T-cell (primary cell): ENCODE measurements at regions not wholly inside any gene's neighbourhood (a gene's known extent, or its start where the extent isn't known, plus 50 kb on each side); places are given as distances from the start of the nearest gene placed in this dataset.
"Not testable (repeated sequence)": the region's sequence is repeated elsewhere in the genome, so short reads cannot be mapped to it uniquely, and the experiment has no call there.

Experiments used
- ATAC-seq, 4 experiments: fragments of 200-7000 bp in 3 of 4; fragments of 150-1000 bp in 1 of 4; cut with Tn5 transposase; replicated peaks in 1 of 4; 1 replicate in 3 of 4; 2 replicates in 1 of 4; pipeline ENCODE4 v1.10.0; 2021; ENCODE audit warnings: moderate library complexity in 3 of 4, mild to moderate bottlenecking in 2 of 4, moderate number of reproducible peaks in 1 of 4
- CTCF ChIA-PET, 2 donors: fragments of 300-600 bp; sonication (Branson Sonifier 250); formaldehyde crosslinking; loops; one replicate each; lab custom pipeline; 2022; ENCODE audit warnings: antibody characterized with exemption in 2 of 2; lab: Charles Lee
- POLR2A ChIA-PET, 2 donors: fragments of 300-600 bp; sonication (Branson Sonifier 250); formaldehyde crosslinking; loops; one replicate each; lab custom pipeline; 2022; ENCODE audit warnings: antibody characterized with exemption in 2 of 2; lab: Charles Lee
- DNase-seq, 35 experiments: peaks; one replicate each; pipeline versions ENCODE4 v3.0.0 to v3.0.0-alpha.2; 2013 to 2023
- H3K27ac ChIP-seq: one replicate; pipeline ENCODE4 v1.5.1; 2013; ENCODE audit warnings: low read length
- H3K27me3 ChIP-seq, 2 experiments: replicated peaks in 1 of 2; 1 replicate in 1 of 2; 2 replicates in 1 of 2; pipeline versions ENCODE4 v1.6.1 to v1.7.0; 2013; ENCODE audit warnings: low read length in 1 of 2, mixed read lengths in 1 of 2; ENCODE audit not compliant: control insufficient read depth in 2 of 2, insufficient read depth in 2 of 2; ENCODE audit errors: extremely low read depth in 1 of 2
- H3K36me3 ChIP-seq, 2 donors: 1 replicate in 1 of 2; 2 replicates in 1 of 2; pipeline versions ENCODE4 v1.6.1 to v1.7.0; 2013; ENCODE audit warnings: low read length in 1 of 2; ENCODE audit not compliant: control insufficient read depth in 2 of 2, insufficient read depth in 1 of 2; ENCODE audit errors: extremely low read depth in 1 of 2
- H3K4me1 ChIP-seq, 2 experiments: 1 replicate in 1 of 2; 2 replicates in 1 of 2; pipeline versions ENCODE4 v1.6.1 to v1.7.0; 2013; ENCODE audit warnings: low read length in 2 of 2, mixed read lengths in 1 of 2; ENCODE audit not compliant: insufficient read depth in 2 of 2, control insufficient read depth in 1 of 2; ENCODE audit errors: extremely low read depth in 1 of 2
- H3K4me3 ChIP-seq, 2 donors: 1 replicate in 1 of 2; 2 replicates in 1 of 2; pipeline versions ENCODE4 v1.5.1 to v1.7.0; 2013; ENCODE audit warnings: mild to moderate bottlenecking in 2 of 2, low read length in 1 of 2, moderate library complexity in 1 of 2; ENCODE audit not compliant: control insufficient read depth in 1 of 2; ENCODE audit errors: extremely low read depth in 1 of 2
- H3K9me3 ChIP-seq: 2 replicates; pipeline ENCODE4 v1.7.0; 2013
- H3K27ac Mint-ChIP-seq, 2 donors: one replicate each; pipeline ENCODE4 v1.8.0; 2020 to 2021; ENCODE audit warnings: mild to moderate bottlenecking in 2 of 2, mixed read lengths in 2 of 2
- H3K27me3 Mint-ChIP-seq, 2 donors: one replicate each; pipeline ENCODE4 v1.8.0; 2021 to 2022; ENCODE audit warnings: mixed read lengths in 2 of 2
- H3K36me3 Mint-ChIP-seq: one replicate; pipeline ENCODE4 v1.8.0; 2021; ENCODE audit warnings: mixed read lengths
- H3K4me1 Mint-ChIP-seq, 3 donors: one replicate each; pipeline ENCODE4 v1.8.0; 2020 to 2022; ENCODE audit warnings: mixed read lengths in 3 of 3, mild to moderate bottlenecking in 1 of 3
- H3K4me3 Mint-ChIP-seq, 3 donors: one replicate each; pipeline ENCODE4 v1.8.0; 2020 to 2022; ENCODE audit warnings: mild to moderate bottlenecking in 3 of 3, mixed read lengths in 3 of 3, moderate library complexity in 3 of 3
- H3K9me3 Mint-ChIP-seq, 3 donors: one replicate each; pipeline ENCODE4 v1.8.0; 2020 to 2022; ENCODE audit warnings: mixed read lengths in 3 of 3
- whole genome bisulfite sequencing: methylation state at CpG from one replicate; pipeline ENCODE4 v1.1.5; 2013; ENCODE audit warnings: missing lambda C conversion rate; ENCODE audit not compliant: insufficient coverage; 5-methylcytosine and 5-hydroxymethylcytosine counted together

GRCh38 chr14:105896206-105896605 lies 369.8 kb downstream of the TMEM121 start:
- H3K9me3 ChIP-seq, H3K27ac ChIP-seq, CTCF ChIA-PET, POLR2A ChIA-PET, H3K9me3 Mint-ChIP-seq, ATAC-seq, DNase-seq, H3K36me3 Mint-ChIP-seq, H3K27ac Mint-ChIP-seq, H3K36me3 ChIP-seq, H3K4me1 ChIP-seq, H3K4me3 ChIP-seq, H3K4me3 Mint-ChIP-seq: not testable (repeated sequence)
- H3K27me3 ChIP-seq: peaks cover 0 to 62% of the 10 kb centered on the region in 2 experiments
- H3K27me3 Mint-ChIP-seq: peaks cover 14 to 27% of the 10 kb centered on the region in 2 donors
- WGBS: 57% methylated on average over 5 of the region's 6 CpGs
- peaks cover 4 to 15% (median 8%) of the 10 kb centered on the region in 3 donors for H3K4me1 Mint-ChIP-seq

- H3K27ac Mint-ChIP-seq, ATAC-seq, H3K4me1 ChIP-seq, H3K36me3 ChIP-seq, H3K4me3 Mint-ChIP-seq, H3K27ac ChIP-seq, H3K36me3 Mint-ChIP-seq, H3K9me3 ChIP-seq, H3K9me3 Mint-ChIP-seq, H3K4me3 ChIP-seq, POLR2A ChIA-PET: not testable (repeated sequence)
- H3K27me3 ChIP-seq: peaks cover 0 to 64% of the 10 kb centered on the region in 2 experiments
- Mint-ChIP-seq H3K4me1 (peaks cover 4 to 15% (median 8%) of the 10 kb centered on the region in 3 donors), H3K27me3 (peaks cover 14 to 31% of the 10 kb centered on the region in 2 donors)
- CTCF ChIA-PET: interaction anchor here in 1 of 2 donors (0.6 kb wide), 1 partner anchor 47 kb away, joined by 5 read pairs; no protein-coding TSS in a partner anchor
- 27% methylated on average over 5 of the region's 6 CpGs for WGBS
- DNase-seq: peak in 1 of 35 experiments; percentile 5
These were observed 370.8 kb downstream of the TMEM121 start for GRCh38 chr14:105896961-105897724.

- WGBS: no CpG with 5 or more reads among the region's 7 CpGs
- Mint-ChIP-seq H3K27ac (no peak overlapping the region), H3K27me3 (peaks cover 14 to 31% of the 10 kb centered on the region in 2 donors), H3K4me1 (peaks cover 4 to 15% (median 8%) of the 10 kb centered on the region in 3 donors), H3K4me3 (no peak overlapping the region), H3K9me3 (no peaks in the 10 kb centered on the region), H3K36me3 (no peaks in the 10 kb centered on the region)
- Histone ChIP-seq H3K4me1 (no peaks in the 10 kb centered on the region), H3K27me3 (peaks cover 0 to 65% of the 10 kb centered on the region in 2 experiments), H3K36me3 (no peaks in the 10 kb centered on the region), H3K9me3 (no peaks in the 10 kb centered on the region), H3K27ac (no peak overlapping the region), H3K4me3 (no peak overlapping the region)
- DNase-seq: no peak
- POLR2A ChIA-PET: no interaction called here
- CTCF ChIA-PET: no interaction called here
- no peak for ATAC-seq
These were observed 371.3 kb downstream of the TMEM121 start for GRCh38 chr14:105897725-105898113.

- ATAC-seq (no peak), DNase-seq (no peak)
- H3K36me3 ChIP-seq: no peaks in the 10 kb centered on the region
- Mint-ChIP-seq H3K9me3 (no peaks in the 10 kb centered on the region), H3K36me3 (no peaks in the 10 kb centered on the region), H3K27ac (no peak overlapping the region), H3K4me3 (no peak overlapping the region), H3K4me1 (peaks cover 4 to 15% (median 8%) of the 10 kb centered on the region in 3 donors), H3K27me3 (peaks cover 15 to 38% of the 10 kb centered on the region in 2 donors)
- H3K4me1 ChIP-seq: no peaks in the 10 kb centered on the region
- 79% methylated on average over 11 of the region's 11 CpGs for WGBS
- peaks cover 0 to 66% of the 10 kb centered on the region in 2 experiments for H3K27me3 ChIP-seq
- no peaks in the 10 kb centered on the region for H3K9me3 ChIP-seq
- ChIA-PET CTCF (no interaction called here), POLR2A (no interaction called here)
- H3K27ac ChIP-seq: no peak overlapping the region
- H3K4me3 ChIP-seq: no peak overlapping the region
These were observed 372.2 kb downstream of the TMEM121 start for GRCh38 chr14:105898482-105899010.

- POLR2A ChIA-PET: no interaction called here
- ATAC-seq: no peak
- H3K27ac Mint-ChIP-seq: no peak overlapping the region
These were observed 372.8 kb downstream of the TMEM121 start for GRCh38 chr14:105899071-105899641.

GRCh38 chr14:105899657-105900397 lies 373.4 kb downstream of the TMEM121 start:
- Mint-ChIP-seq H3K36me3 (no peaks in the 10 kb centered on the region), H3K9me3 (no peaks in the 10 kb centered on the region), H3K4me3 (no peak overlapping the region), H3K27me3 (peaks cover 19 to 36% of the 10 kb centered on the region in 2 donors), H3K27ac (no peak overlapping the region), H3K4me1 (peaks cover 4 to 15% (median 8%) of the 10 kb centered on the region in 3 donors)
- DNase-seq: no peak
- peaks cover 0 to 71% of the 10 kb centered on the region in 2 experiments for H3K27me3 ChIP-seq
- H3K27ac ChIP-seq: no peak overlapping the region
- POLR2A ChIA-PET: no interaction called here
- H3K4me1 ChIP-seq: no peaks in the 10 kb centered on the region
- WGBS: 46% methylated on average over 10 of the region's 11 CpGs
- no peak overlapping the region for H3K4me3 ChIP-seq
- ATAC-seq: no peak
- CTCF ChIA-PET: interaction anchor here (0.5 to 0.7 kb wide), 2 partner anchors 168 to 578 kb away, joined by 3 to 7 read pairs; no protein-coding TSS in a partner anchor
- no peaks in the 10 kb centered on the region for H3K36me3 ChIP-seq
- H3K9me3 ChIP-seq: no peaks in the 10 kb centered on the region

More at GRCh38 chr14:105899071-105899641, 372.8 kb downstream of the TMEM121 start:
- Histone ChIP-seq H3K27me3 (peaks cover 0 to 68% of the 10 kb centered on the region in 2 experiments), H3K36me3 (no peaks in the 10 kb centered on the region), H3K9me3 (no peaks in the 10 kb centered on the region), H3K4me3 (no peak overlapping the region), H3K4me1 (no peaks in the 10 kb centered on the region), H3K27ac (no peak overlapping the region)
- no peak for DNase-seq
- peaks cover 19 to 36% of the 10 kb centered on the region in 2 donors for H3K27me3 Mint-ChIP-seq
- H3K36me3 Mint-ChIP-seq: no peaks in the 10 kb centered on the region
- peaks cover 4 to 15% (median 8%) of the 10 kb centered on the region in 3 donors for H3K4me1 Mint-ChIP-seq
- WGBS: 71% methylated on average over 7 of the region's 9 CpGs
- CTCF ChIA-PET: interaction anchor here in 1 of 2 donors (0.5 kb wide), 1 partner anchor 579 kb away, joined by 3 read pairs; no protein-coding TSS in a partner anchor
- H3K4me3 Mint-ChIP-seq: no peak overlapping the region
- no peaks in the 10 kb centered on the region for H3K9me3 Mint-ChIP-seq
